HG03135 (cell line): ENCODE measurements at regions not wholly inside any gene's neighbourhood (a gene's known extent, or its start where the extent isn't known, plus 50 kb on each side); places are given as distances from the start of the nearest gene placed in this dataset.

ENCODE experiments used
- ATAC-seq: cut with Tn5 transposase; IDR thresholded peaks from one replicate; pipeline ENCODE4 v1.9.1; 2021; ENCODE audit warnings: mild to moderate bottlenecking, moderate library complexity; ENCODE audit not compliant: unreplicated experiment

- ATAC-seq, result no peak
These were observed 259.8 kb downstream of the C16orf95 start for GRCh38 chr16:87057211-87057881.

GRCh38 chr16:87057951-87058560 is 259.1 kb downstream of the C16orf95 start:
- no peak for ATAC-seq

- no peak for ATAC-seq
These were observed 258.4 kb downstream of the C16orf95 start for GRCh38 chr16:87058728-87059250.

- ATAC-seq, result no peak
These were observed 256.9 kb downstream of the C16orf95 start for GRCh38 chr16:87060034-87060986.

- no peak for ATAC-seq
These were observed 255.8 kb downstream of the C16orf95 start for GRCh38 chr16:87061243-87061920.

GRCh38 chr16:87062569-87063442 is 254.4 kb downstream of the C16orf95 start:
- no peak for ATAC-seq

- ATAC-seq, result no peak
These were observed 253.6 kb downstream of the C16orf95 start for GRCh38 chr16:87063543-87063942.

- ATAC-seq, result no peak
These were observed 252.3 kb downstream of the C16orf95 start for GRCh38 chr16:87064731-87065445.

- no peak for ATAC-seq
These were observed 251.6 kb downstream of the C16orf95 start for GRCh38 chr16:87065446-87066132.

- ATAC-seq, result no peak
These were observed 250.8 kb downstream of the C16orf95 start for GRCh38 chr16:87066133-87067002.

GRCh38 chr16:87067003-87067556 is 250.1 kb downstream of the C16orf95 start:
- no peak for ATAC-seq

GRCh38 chr16:87067836-87068761 is 249.1 kb downstream of the C16orf95 start:
- ATAC-seq, result no peak

GRCh38 chr16:87068762-87069150 is 248.4 kb downstream of the C16orf95 start:
- no peak for ATAC-seq

GRCh38 chr16:87070657-87071056 is 246.5 kb downstream of the C16orf95 start:
- no peak for ATAC-seq

- ATAC-seq, result no peak
These were observed 245.1 kb downstream of the C16orf95 start for GRCh38 chr16:87072101-87072500.

GRCh38 chr16:87074641-87075318 is 242.4 kb downstream of the C16orf95 start:
- no peak for ATAC-seq
